Stomach (tissue), 4 donors: ENCODE measurements at regions not wholly inside any gene's neighbourhood (a gene's known extent, or its start where the extent isn't known, plus 50 kb on each side); places are given as distances from the start of the nearest gene placed in this dataset.

Experiments used
- EP300 ChIP-seq: sonication (generic); formaldehyde crosslinking; IDR thresholded peaks from one replicate; pipeline ENCODE4 v1.6.1; 2017; ENCODE audit warnings: antibody characterized with exemption
- POLR2A ChIP-seq, 4 donors: fragments of 450-650 bp; IDR thresholded peaks; one replicate each; pipeline ENCODE4 v1.6.1; 2016; ENCODE audit warnings: antibody characterized with exemption in 4 of 4, control low read depth in 2 of 4, mild to moderate bottlenecking in 1 of 4, moderate library complexity in 1 of 4
- POLR2AphosphoS5 ChIP-seq, 3 donors: sonication (generic); formaldehyde crosslinking; IDR thresholded peaks; one replicate each; pipeline ENCODE4 v1.6.1; 2016; ENCODE audit warnings: antibody characterized with exemption in 3 of 3
- TF ChIP-seq, protein P1 (sequence below), 7 experiments: fragments of 450-650 bp in 4 of 7; fragments of 200-600 bp in 3 of 7; sonication (generic) in 3 of 7; IDR thresholded peaks; one replicate each; pipeline ENCODE4 v1.5.1; 2016 to 2019; ENCODE audit warnings: antibody characterized with exemption in 7 of 7, control low read depth in 2 of 7, mild to moderate bottlenecking in 1 of 7

DNA sequence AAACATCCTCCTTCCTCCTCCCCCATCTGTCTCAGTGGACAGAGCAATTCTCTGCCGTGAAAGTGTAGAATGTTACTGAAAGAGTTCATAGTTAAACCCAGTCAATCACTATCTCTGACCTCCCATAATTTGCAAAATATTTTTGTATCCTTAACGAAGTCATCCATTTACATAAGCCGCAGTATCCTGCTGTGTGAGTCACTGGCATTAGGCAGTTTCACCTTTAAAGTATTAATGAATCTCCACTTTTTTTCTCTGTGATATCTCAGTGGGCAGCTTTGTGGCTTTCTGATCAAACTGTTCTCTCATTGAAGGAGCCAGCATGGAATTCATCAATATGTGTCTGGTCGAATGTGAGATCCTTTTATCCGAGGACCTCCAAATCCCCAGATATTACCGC is 678.6 kb upstream of the TENM3 start:
- TF ChIP-seq, protein P1, sequence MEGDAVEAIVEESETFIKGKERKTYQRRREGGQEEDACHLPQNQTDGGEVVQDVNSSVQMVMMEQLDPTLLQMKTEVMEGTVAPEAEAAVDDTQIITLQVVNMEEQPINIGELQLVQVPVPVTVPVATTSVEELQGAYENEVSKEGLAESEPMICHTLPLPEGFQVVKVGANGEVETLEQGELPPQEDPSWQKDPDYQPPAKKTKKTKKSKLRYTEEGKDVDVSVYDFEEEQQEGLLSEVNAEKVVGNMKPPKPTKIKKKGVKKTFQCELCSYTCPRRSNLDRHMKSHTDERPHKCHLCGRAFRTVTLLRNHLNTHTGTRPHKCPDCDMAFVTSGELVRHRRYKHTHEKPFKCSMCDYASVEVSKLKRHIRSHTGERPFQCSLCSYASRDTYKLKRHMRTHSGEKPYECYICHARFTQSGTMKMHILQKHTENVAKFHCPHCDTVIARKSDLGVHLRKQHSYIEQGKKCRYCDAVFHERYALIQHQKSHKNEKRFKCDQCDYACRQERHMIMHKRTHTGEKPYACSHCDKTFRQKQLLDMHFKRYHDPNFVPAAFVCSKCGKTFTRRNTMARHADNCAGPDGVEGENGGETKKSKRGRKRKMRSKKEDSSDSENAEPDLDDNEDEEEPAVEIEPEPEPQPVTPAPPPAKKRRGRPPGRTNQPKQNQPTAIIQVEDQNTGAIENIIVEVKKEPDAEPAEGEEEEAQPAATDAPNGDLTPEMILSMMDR (IDR thresholded peaks at IDR 0.05), result no peak
- TF ChIP-seq EP300 (no peak), POLR2A (IDR thresholded peaks at IDR 0.05) (no peak), POLR2AphosphoS5 (IDR thresholded peaks at IDR 0.05) (no peak)
